ENCODE measurements at regions not wholly inside any gene's neighbourhood (a gene's known extent, or its start where the extent isn't known, plus 50 kb on each side); places are given as distances from the start of the nearest gene placed in this dataset.
A peak's percentile ranks its signal among the peaks of the same experiment; 100 is the strongest.
"Not testable (repeated sequence)": the region's sequence is repeated elsewhere in the genome, so short reads cannot be mapped to it uniquely, and the experiment has no call there.

- not testable (repeated sequence) for DNase-seq (ENCODE audit: low read depth in 2 of 2)
These were observed 471.9 kb downstream of the FOXD4L5 start for GRCh38 chr9:64813072-64813471.

GRCh38 chr9:64778667-64779066, 506.3 kb downstream of the FOXD4L5 start:
- not testable (repeated sequence) for DNase-seq (ENCODE audit: low read depth in 2 of 2)

GRCh38 chr9:64776269-64776668, 508.7 kb downstream of the FOXD4L5 start:
- not testable (repeated sequence) for DNase-seq (ENCODE audit: low read depth in 2 of 2)

- peak; percentile 29 to 31 for DNase-seq (ENCODE audit: low read depth in 2 of 2)
These were observed 509.9 kb downstream of the FOXD4L5 start for GRCh38 chr9:64774813-64775793.

- DNase-seq (ENCODE audit: low read depth in 2 of 2), result not testable (repeated sequence)
These were observed 510.8 kb downstream of the FOXD4L5 start for GRCh38 chr9:64774004-64774812.

GRCh38 chr9:64773491-64773931, 511.5 kb downstream of the FOXD4L5 start:
- peak; percentile 7 to 12 for DNase-seq (ENCODE audit: low read depth in 2 of 2)

- peak; percentile 0 to 3 for DNase-seq (ENCODE audit: low read depth in 2 of 2)
These were observed 512.2 kb downstream of the FOXD4L5 start for GRCh38 chr9:64772751-64773331.

GRCh38 chr9:64772123-64772736, 512.8 kb downstream of the FOXD4L5 start:
- not testable (repeated sequence) for DNase-seq (ENCODE audit: low read depth in 2 of 2)

Measured in lung microvascular endothelial cell (primary cell).